ENCODE measurements at regions not wholly inside any gene's neighbourhood (a gene's known extent, or its start where the extent isn't known, plus 50 kb on each side); places are given as distances from the start of the nearest gene placed in this dataset.

- TF ChIP-seq BCOR (IDR thresholded peaks at IDR 0.05) (no peak), SMARCE1 (IDR thresholded peaks at IDR 0.05) (no peak), NELFE (IDR thresholded peaks at IDR 0.05; ENCODE audit: insufficient read depth, insufficient read length) (no peak), NUFIP1 (IDR thresholded peaks at IDR 0.05; ENCODE audit: partially characterized antibody) (no peak), CBX8 (IDR thresholded peaks at IDR 0.05; ENCODE audit: borderline replicate concordance, extremely low read depth, low read depth, low read length, poor library complexity, severe bottlenecking) (no peak), RNF2 (IDR thresholded peaks at IDR 0.05) (0 out of 2 replicates have a peak, but pooled peaks have one; percentile 11), NONO (IDR thresholded peaks at IDR 0.05; ENCODE audit: low read depth in 2 of 2, low read length in 1 of 2) (no peak)
- TF ChIP-seq, protein P1, sequence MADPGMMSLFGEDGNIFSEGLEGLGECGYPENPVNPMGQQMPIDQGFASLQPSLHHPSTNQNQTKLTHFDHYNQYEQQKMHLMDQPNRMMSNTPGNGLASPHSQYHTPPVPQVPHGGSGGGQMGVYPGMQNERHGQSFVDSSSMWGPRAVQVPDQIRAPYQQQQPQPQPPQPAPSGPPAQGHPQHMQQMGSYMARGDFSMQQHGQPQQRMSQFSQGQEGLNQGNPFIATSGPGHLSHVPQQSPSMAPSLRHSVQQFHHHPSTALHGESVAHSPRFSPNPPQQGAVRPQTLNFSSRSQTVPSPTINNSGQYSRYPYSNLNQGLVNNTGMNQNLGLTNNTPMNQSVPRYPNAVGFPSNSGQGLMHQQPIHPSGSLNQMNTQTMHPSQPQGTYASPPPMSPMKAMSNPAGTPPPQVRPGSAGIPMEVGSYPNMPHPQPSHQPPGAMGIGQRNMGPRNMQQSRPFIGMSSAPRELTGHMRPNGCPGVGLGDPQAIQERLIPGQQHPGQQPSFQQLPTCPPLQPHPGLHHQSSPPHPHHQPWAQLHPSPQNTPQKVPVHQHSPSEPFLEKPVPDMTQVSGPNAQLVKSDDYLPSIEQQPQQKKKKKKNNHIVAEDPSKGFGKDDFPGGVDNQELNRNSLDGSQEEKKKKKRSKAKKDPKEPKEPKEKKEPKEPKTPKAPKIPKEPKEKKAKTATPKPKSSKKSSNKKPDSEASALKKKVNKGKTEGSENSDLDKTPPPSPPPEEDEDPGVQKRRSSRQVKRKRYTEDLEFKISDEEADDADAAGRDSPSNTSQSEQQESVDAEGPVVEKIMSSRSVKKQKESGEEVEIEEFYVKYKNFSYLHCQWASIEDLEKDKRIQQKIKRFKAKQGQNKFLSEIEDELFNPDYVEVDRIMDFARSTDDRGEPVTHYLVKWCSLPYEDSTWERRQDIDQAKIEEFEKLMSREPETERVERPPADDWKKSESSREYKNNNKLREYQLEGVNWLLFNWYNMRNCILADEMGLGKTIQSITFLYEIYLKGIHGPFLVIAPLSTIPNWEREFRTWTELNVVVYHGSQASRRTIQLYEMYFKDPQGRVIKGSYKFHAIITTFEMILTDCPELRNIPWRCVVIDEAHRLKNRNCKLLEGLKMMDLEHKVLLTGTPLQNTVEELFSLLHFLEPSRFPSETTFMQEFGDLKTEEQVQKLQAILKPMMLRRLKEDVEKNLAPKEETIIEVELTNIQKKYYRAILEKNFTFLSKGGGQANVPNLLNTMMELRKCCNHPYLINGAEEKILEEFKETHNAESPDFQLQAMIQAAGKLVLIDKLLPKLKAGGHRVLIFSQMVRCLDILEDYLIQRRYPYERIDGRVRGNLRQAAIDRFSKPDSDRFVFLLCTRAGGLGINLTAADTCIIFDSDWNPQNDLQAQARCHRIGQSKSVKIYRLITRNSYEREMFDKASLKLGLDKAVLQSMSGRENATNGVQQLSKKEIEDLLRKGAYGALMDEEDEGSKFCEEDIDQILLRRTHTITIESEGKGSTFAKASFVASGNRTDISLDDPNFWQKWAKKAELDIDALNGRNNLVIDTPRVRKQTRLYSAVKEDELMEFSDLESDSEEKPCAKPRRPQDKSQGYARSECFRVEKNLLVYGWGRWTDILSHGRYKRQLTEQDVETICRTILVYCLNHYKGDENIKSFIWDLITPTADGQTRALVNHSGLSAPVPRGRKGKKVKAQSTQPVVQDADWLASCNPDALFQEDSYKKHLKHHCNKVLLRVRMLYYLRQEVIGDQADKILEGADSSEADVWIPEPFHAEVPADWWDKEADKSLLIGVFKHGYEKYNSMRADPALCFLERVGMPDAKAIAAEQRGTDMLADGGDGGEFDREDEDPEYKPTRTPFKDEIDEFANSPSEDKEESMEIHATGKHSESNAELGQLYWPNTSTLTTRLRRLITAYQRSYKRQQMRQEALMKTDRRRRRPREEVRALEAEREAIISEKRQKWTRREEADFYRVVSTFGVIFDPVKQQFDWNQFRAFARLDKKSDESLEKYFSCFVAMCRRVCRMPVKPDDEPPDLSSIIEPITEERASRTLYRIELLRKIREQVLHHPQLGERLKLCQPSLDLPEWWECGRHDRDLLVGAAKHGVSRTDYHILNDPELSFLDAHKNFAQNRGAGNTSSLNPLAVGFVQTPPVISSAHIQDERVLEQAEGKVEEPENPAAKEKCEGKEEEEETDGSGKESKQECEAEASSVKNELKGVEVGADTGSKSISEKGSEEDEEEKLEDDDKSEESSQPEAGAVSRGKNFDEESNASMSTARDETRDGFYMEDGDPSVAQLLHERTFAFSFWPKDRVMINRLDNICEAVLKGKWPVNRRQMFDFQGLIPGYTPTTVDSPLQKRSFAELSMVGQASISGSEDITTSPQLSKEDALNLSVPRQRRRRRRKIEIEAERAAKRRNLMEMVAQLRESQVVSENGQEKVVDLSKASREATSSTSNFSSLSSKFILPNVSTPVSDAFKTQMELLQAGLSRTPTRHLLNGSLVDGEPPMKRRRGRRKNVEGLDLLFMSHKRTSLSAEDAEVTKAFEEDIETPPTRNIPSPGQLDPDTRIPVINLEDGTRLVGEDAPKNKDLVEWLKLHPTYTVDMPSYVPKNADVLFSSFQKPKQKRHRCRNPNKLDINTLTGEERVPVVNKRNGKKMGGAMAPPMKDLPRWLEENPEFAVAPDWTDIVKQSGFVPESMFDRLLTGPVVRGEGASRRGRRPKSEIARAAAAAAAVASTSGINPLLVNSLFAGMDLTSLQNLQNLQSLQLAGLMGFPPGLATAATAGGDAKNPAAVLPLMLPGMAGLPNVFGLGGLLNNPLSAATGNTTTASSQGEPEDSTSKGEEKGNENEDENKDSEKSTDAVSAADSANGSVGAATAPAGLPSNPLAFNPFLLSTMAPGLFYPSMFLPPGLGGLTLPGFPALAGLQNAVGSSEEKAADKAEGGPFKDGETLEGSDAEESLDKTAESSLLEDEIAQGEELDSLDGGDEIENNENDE (IDR thresholded peaks at IDR 0.05; ENCODE audit: low read depth, low read length), result no peak
- TF ChIP-seq, protein P2, sequence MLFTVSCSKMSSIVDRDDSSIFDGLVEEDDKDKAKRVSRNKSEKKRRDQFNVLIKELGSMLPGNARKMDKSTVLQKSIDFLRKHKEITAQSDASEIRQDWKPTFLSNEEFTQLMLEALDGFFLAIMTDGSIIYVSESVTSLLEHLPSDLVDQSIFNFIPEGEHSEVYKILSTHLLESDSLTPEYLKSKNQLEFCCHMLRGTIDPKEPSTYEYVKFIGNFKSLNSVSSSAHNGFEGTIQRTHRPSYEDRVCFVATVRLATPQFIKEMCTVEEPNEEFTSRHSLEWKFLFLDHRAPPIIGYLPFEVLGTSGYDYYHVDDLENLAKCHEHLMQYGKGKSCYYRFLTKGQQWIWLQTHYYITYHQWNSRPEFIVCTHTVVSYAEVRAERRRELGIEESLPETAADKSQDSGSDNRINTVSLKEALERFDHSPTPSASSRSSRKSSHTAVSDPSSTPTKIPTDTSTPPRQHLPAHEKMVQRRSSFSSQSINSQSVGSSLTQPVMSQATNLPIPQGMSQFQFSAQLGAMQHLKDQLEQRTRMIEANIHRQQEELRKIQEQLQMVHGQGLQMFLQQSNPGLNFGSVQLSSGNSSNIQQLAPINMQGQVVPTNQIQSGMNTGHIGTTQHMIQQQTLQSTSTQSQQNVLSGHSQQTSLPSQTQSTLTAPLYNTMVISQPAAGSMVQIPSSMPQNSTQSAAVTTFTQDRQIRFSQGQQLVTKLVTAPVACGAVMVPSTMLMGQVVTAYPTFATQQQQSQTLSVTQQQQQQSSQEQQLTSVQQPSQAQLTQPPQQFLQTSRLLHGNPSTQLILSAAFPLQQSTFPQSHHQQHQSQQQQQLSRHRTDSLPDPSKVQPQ (CRISPR knock-in tag; IDR thresholded peaks at IDR 0.05; ENCODE audit: borderline replicate concordance), result no peak
- TF ChIP-seq, protein P3, sequence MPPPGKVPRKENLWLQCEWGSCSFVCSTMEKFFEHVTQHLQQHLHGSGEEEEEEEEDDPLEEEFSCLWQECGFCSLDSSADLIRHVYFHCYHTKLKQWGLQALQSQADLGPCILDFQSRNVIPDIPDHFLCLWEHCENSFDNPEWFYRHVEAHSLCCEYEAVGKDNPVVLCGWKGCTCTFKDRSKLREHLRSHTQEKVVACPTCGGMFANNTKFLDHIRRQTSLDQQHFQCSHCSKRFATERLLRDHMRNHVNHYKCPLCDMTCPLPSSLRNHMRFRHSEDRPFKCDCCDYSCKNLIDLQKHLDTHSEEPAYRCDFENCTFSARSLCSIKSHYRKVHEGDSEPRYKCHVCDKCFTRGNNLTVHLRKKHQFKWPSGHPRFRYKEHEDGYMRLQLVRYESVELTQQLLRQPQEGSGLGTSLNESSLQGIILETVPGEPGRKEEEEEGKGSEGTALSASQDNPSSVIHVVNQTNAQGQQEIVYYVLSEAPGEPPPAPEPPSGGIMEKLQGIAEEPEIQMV (tag; conservative IDR thresholded peaks at IDR 0.05; ENCODE audit: low read depth), result no peak
These were observed 115.5 kb upstream of the IRF2BP2 start (continued) for GRCh38 chr1:234725177-234726132.

Data from K562 (cell line).